Urothelium cell line (cell line): ENCODE measurements at regions not wholly inside any gene's neighbourhood (a gene's known extent, or its start where the extent isn't known, plus 50 kb on each side); places are given as distances from the start of the nearest gene placed in this dataset.
A peak's percentile ranks its signal among the peaks of the same experiment; 100 is the strongest.
"Not testable (repeated sequence)": the region's sequence is repeated elsewhere in the genome, so short reads cannot be mapped to it uniquely, and the experiment has no call there.

ENCODE experiments used
- DNase-seq: peaks from one replicate; pipeline ENCODE4 v3.0.0; 2011; ENCODE audit warnings: low spot score, mixed read lengths
- FAIRE-seq: peaks from 2 replicates; lab custom pipeline; 2011; peaks lifted over from hg19 to GRCh38; lab: Jason Lieb, UNC

- peak; percentile 30 for FAIRE-seq
Measured at GRCh38 chr10:63003816-63004453, 129.2 kb upstream of the NRBF2 start.

GRCh38 chr10:62996925-62997324 is 136.2 kb upstream of the NRBF2 start:
- DNase-seq (no peak), FAIRE-seq (peak; percentile 40)

More at GRCh38 chr10:63003816-63004453, 129.2 kb upstream of the NRBF2 start:
- no peak for DNase-seq

GRCh38 chr10:62996516-62996915 is 136.6 kb upstream of the NRBF2 start:
- DNase-seq (no peak), FAIRE-seq (no peak)

GRCh38 chr10:62993121-62993520 is 140.0 kb upstream of the NRBF2 start:
- no peak for DNase-seq
- FAIRE-seq: no peak

- FAIRE-seq (peak; percentile 96), DNase-seq (peak; percentile 28)
Measured at GRCh38 chr10:62992145-62992721, 140.9 kb upstream of the NRBF2 start.

- no peak for DNase-seq
- FAIRE-seq: peak; percentile 78
Measured at GRCh38 chr10:62990126-62990525, 143.0 kb upstream of the NRBF2 start.

GRCh38 chr10:62985807-62986600 is 147.1 kb upstream of the NRBF2 start:
- peak; percentile 58 for FAIRE-seq

GRCh38 chr10:62981096-62981495 is 152.0 kb upstream of the NRBF2 start:
- DNase-seq (no peak), FAIRE-seq (no peak)

More at GRCh38 chr10:62985807-62986600, 147.1 kb upstream of the NRBF2 start:
- no peak for DNase-seq

- FAIRE-seq (no peak), DNase-seq (no peak)
Measured at GRCh38 chr10:62980687-62981086, 152.4 kb upstream of the NRBF2 start.

- no peak for FAIRE-seq
- no peak for DNase-seq
Measured at GRCh38 chr10:62979921-62980320, 153.2 kb upstream of the NRBF2 start.

- FAIRE-seq (no peak), DNase-seq (no peak)
Measured at GRCh38 chr10:62978482-62978881, 154.6 kb upstream of the NRBF2 start.

GRCh38 chr10:62974795-62975194 is 158.3 kb upstream of the NRBF2 start:
- not testable (repeated sequence) for DNase-seq, FAIRE-seq

GRCh38 chr10:62972103-62972502 is 155.9 kb upstream of the EGR2 start:
- DNase-seq: no peak
- FAIRE-seq: no peak

- DNase-seq (no peak), FAIRE-seq (no peak)
Measured at GRCh38 chr10:62964026-62964425, 147.9 kb upstream of the EGR2 start.

- DNase-seq: no peak
- peak; percentile 74 for FAIRE-seq
Measured at GRCh38 chr10:62961951-62962523, 145.9 kb upstream of the EGR2 start.

GRCh38 chr10:62960416-62960815 is 144.2 kb upstream of the EGR2 start:
- DNase-seq (no peak), FAIRE-seq (peak; percentile 56)

GRCh38 chr10:62959553-62959952 is 143.4 kb upstream of the EGR2 start:
- no peak for FAIRE-seq
- DNase-seq: no peak

GRCh38 chr10:62958980-62959379 is 142.8 kb upstream of the EGR2 start:
- no peak for FAIRE-seq
- no peak for DNase-seq

GRCh38 chr10:62946278-62946677 is 130.1 kb upstream of the EGR2 start:
- FAIRE-seq (peak; percentile 91), DNase-seq (no peak)

- no peak for FAIRE-seq
Measured at GRCh38 chr10:62939698-62940097, 123.5 kb upstream of the EGR2 start.

GRCh38 chr10:62938672-62939071 is 122.5 kb upstream of the EGR2 start:
- FAIRE-seq (no peak), DNase-seq (no peak)

More at GRCh38 chr10:62939698-62940097, 123.5 kb upstream of the EGR2 start:
- no peak for DNase-seq
